SK-N-SH (cell line): ENCODE measurements at regions not wholly inside any gene's neighbourhood (a gene's known extent, or its start where the extent isn't known, plus 50 kb on each side); places are given as distances from the start of the nearest gene placed in this dataset.

Experiments
- CTCF ChIA-PET: fragments of 300-600, 350-600 bp; formaldehyde crosslinking; extraction: SDS; loops from one replicate; lab custom pipeline; 2021; lab: Yijun Ruan, JAX
- POLR2A ChIA-PET: fragments of 350-600 bp; sonication (Branson Sonifier 250); formaldehyde crosslinking; extraction: SDS; loops from one replicate; lab custom pipeline; 2020; ENCODE audit warnings: antibody characterized with exemption, inconsistent platforms; lab: Yijun Ruan, JAX
- DNase-seq: peaks from one replicate; pipeline ENCODE4 v3.0.0; 2012
- H2AFZ ChIP-seq: fragments of 200-600 bp; sonication (generic); 2 replicates; pipeline ENCODE4 v1.8.1; 2016; ENCODE audit warnings: antibody characterized with exemption, mild to moderate bottlenecking, low read depth
- H3F3A ChIP-seq: fragments of 200-600 bp; sonication (generic); replicated peaks from 2 replicates; pipeline ENCODE3; 2016; ENCODE audit warnings: antibody characterized with exemption, mild to moderate bottlenecking; ENCODE audit not compliant: insufficient read depth
- H3K27ac ChIP-seq, 2 experiments: fragments of 200-500 bp in 1 of 2; fragments of 200-600 bp in 1 of 2; sonication (Bioruptor generic) in 1 of 2; sonication (generic), shearing (Covaris generic) in 1 of 2; 2 replicates each; pipeline versions ENCODE4 v1.5.1 to v1.6.1; 2014 to 2016; ENCODE audit warnings: low read depth in 2 of 2, inconsistent platforms in 1 of 2, low read length in 1 of 2, mild to moderate bottlenecking in 1 of 2, mixed read lengths in 1 of 2
- H3K27me3 ChIP-seq: fragments of 200-600 bp; sonication (generic), shearing (Covaris generic); 2 replicates; pipeline ENCODE4 v1.6.1; 2016; ENCODE audit warnings: mixed run types; ENCODE audit not compliant: insufficient read depth
- H3K36me3 ChIP-seq, 2 experiments: fragments of 200-500 bp in 1 of 2; fragments of 200-600 bp in 1 of 2; sonication (Bioruptor generic) in 1 of 2; sonication (generic) in 1 of 2; replicated peaks in 1 of 2; 2 replicates each; pipeline versions ENCODE3 to v1.5.1; 2014 to 2016; ENCODE audit warnings: low read length in 1 of 2, mild to moderate bottlenecking in 1 of 2; ENCODE audit not compliant: insufficient read depth in 2 of 2, control insufficient read depth in 1 of 2
- H3K4me1 ChIP-seq, 2 experiments: fragments of 200-500 bp in 1 of 2; fragments of 200-600 bp in 1 of 2; sonication (Bioruptor generic) in 1 of 2; sonication (generic), shearing (Covaris generic) in 1 of 2; 2 replicates each; pipeline versions ENCODE4 v1.5.1 to v1.6.1; 2014 to 2016; ENCODE audit warnings: low read depth in 1 of 2, low read length in 1 of 2, mixed run types in 1 of 2; ENCODE audit not compliant: insufficient read depth in 2 of 2, control insufficient read depth in 1 of 2
- H3K4me2 ChIP-seq: fragments of 200-600 bp; sonication (generic), shearing (Covaris generic); 2 replicates; pipeline ENCODE4 v1.6.1; 2017; ENCODE audit warnings: mixed run types
- H3K4me3 ChIP-seq, 2 experiments: fragments of 200-500 bp in 1 of 2; fragments of 200-600 bp in 1 of 2; sonication (Bioruptor generic) in 1 of 2; sonication (generic), shearing (Covaris generic) in 1 of 2; 2 replicates each; pipeline versions ENCODE4 v1.5.1 to v1.8.1; 2014 to 2016; ENCODE audit warnings: low read depth in 2 of 2, inconsistent platforms in 1 of 2, low read length in 1 of 2, mild to moderate bottlenecking in 1 of 2, mixed read lengths in 1 of 2, moderate library complexity in 1 of 2
- H3K79me2 ChIP-seq: fragments of 200-600 bp; sonication (generic); 2 replicates; pipeline ENCODE4 v1.8.1; 2017; ENCODE audit warnings: mild to moderate bottlenecking; ENCODE audit not compliant: insufficient read depth
- H3K9ac ChIP-seq: fragments of 200-600 bp; sonication (generic); 2 replicates; pipeline ENCODE4 v1.6.1; 2017; ENCODE audit warnings: mixed run types
- H3K9me2 ChIP-seq: fragments of 200-600 bp; sonication (generic); 2 replicates; pipeline ENCODE4 v1.6.1; 2017; ENCODE audit warnings: mixed run types
- H3K9me3 ChIP-seq: fragments of 200-600 bp; sonication (generic); 2 replicates; pipeline ENCODE4 v1.6.1; 2017; ENCODE audit warnings: mixed run types, mild to moderate bottlenecking, moderate library complexity
- H4K20me1 ChIP-seq: fragments of 200-600 bp; sonication (generic); 2 replicates; pipeline ENCODE4 v1.6.1; 2017; ENCODE audit warnings: mild to moderate bottlenecking, mixed run types; ENCODE audit not compliant: insufficient read depth
- IRF3 ChIP-seq: fragments of 150-350 bp; IDR thresholded peaks from 2 replicates; pipeline ENCODE4 v1.6.1; 2016; ENCODE audit warnings: mild to moderate bottlenecking, low read depth, low read length
- MAX ChIP-seq: IDR thresholded peaks from 2 replicates; pipeline ENCODE4 v1.4.0; 2012; ENCODE audit warnings: low read depth
- NRF1 ChIP-seq: IDR thresholded peaks from 2 replicates; pipeline ENCODE4 v1.6.1; 2012; ENCODE audit warnings: low read depth, mild to moderate bottlenecking, low read length
- PBX3 ChIP-seq: IDR thresholded peaks from 2 replicates; pipeline ENCODE4; 2012
- TAF1 ChIP-seq: IDR thresholded peaks from 2 replicates; pipeline ENCODE4 v1.6.1; 2012; ENCODE audit warnings: low read depth, mild to moderate bottlenecking, low read length, moderate library complexity, borderline replicate concordance
- WGBS: methylation state at CpG from one replicate; pipeline ENCODE4 v1.1.6; 2017; ENCODE audit warnings: low lambda C conversion rate; 5-methylcytosine and 5-hydroxymethylcytosine counted together
- TF ChIP-seq, protein P1 (sequence below): fragments of 200-600 bp; sonication (generic); IDR thresholded peaks from 2 replicates; pipeline ENCODE4 v1.6.1; 2017; ENCODE audit warnings: antibody characterized with exemption, mild to moderate bottlenecking, moderate library complexity

GRCh38 chr3:105254154-105254553 is 112.6 kb upstream of the ALCAM start:
- POLR2A ChIA-PET: no interaction called here
- H3F3A ChIP-seq: no peaks in the 10 kb centered on the region
- no peaks in the 10 kb centered on the region for H4K20me1 ChIP-seq
- H3K9me3 ChIP-seq: no peaks in the 10 kb centered on the region; the same call in 1 of the 2 replicates
- no peaks in the 10 kb centered on the region for H3K79me2 ChIP-seq
- H2AFZ ChIP-seq: no peak overlapping the region
- no peak for DNase-seq
- H3K27ac ChIP-seq: no peak overlapping the region
- 95% methylated on average over 2 of the region's 2 CpGs for WGBS
- no peak overlapping the region for H3K4me3 ChIP-seq
- no peak overlapping the region for H3K4me2 ChIP-seq
- CTCF ChIA-PET: no interaction called here
- no peaks in the 10 kb centered on the region for H3K9me2 ChIP-seq
- no peak for TF ChIP-seq NRF1
- TF ChIP-seq, protein P1, sequence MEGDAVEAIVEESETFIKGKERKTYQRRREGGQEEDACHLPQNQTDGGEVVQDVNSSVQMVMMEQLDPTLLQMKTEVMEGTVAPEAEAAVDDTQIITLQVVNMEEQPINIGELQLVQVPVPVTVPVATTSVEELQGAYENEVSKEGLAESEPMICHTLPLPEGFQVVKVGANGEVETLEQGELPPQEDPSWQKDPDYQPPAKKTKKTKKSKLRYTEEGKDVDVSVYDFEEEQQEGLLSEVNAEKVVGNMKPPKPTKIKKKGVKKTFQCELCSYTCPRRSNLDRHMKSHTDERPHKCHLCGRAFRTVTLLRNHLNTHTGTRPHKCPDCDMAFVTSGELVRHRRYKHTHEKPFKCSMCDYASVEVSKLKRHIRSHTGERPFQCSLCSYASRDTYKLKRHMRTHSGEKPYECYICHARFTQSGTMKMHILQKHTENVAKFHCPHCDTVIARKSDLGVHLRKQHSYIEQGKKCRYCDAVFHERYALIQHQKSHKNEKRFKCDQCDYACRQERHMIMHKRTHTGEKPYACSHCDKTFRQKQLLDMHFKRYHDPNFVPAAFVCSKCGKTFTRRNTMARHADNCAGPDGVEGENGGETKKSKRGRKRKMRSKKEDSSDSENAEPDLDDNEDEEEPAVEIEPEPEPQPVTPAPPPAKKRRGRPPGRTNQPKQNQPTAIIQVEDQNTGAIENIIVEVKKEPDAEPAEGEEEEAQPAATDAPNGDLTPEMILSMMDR: no peak
- no peaks in the 10 kb centered on the region for H3K36me3 ChIP-seq
- no peak overlapping the region for H3K9ac ChIP-seq
- peaks cover 4 to 11% of the 10 kb centered on the region in 2 experiments; a peak in 3 of 4 replicates for H3K4me1 ChIP-seq
- H3K27me3 ChIP-seq: no peaks in the 10 kb centered on the region

DNA sequence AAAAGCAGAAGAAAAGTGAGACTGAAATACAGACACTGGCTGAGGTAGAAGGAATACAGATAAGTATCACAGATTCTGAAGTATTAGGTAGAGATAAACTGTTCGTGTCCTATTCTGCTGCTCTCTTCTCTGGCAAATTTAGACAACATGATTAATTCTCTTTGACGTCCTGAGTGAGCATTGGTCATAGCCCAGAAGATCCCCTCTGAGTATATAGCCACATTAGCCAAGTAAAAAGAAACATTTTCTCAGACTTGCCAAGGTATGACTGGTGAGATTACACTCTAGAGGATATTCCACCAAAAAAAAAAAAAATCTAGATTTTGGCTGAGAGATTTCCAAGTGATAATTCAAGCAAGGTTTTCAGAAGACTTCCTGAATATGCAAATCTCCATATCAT is 111.4 kb upstream of the ALCAM start:
- Histone ChIP-seq H3K36me3 (no peaks in the 10 kb centered on the region), H3K4me1 (peaks cover 4 to 11% of the 10 kb centered on the region in 2 experiments; a peak in 3 of 4 replicates), H3F3A (no peaks in the 10 kb centered on the region), H3K9me2 (no peaks in the 10 kb centered on the region), H4K20me1 (no peaks in the 10 kb centered on the region), H3K9me3 (no peaks in the 10 kb centered on the region; the same call in 1 of the 2 replicates), H3K4me3 (no peak overlapping the region), H2AFZ (no peak overlapping the region), H3K27ac (no peak overlapping the region), H3K4me2 (no peak overlapping the region), H3K27me3 (no peaks in the 10 kb centered on the region), H3K79me2 (no peaks in the 10 kb centered on the region), H3K9ac (no peak overlapping the region)
- CTCF ChIA-PET: no interaction called here
- WGBS: 27% methylated on average over 2 of the region's 2 CpGs
- no peak for DNase-seq
- TF ChIP-seq PBX3 (peak; percentile 46; the same call in 1 of the 2 replicates), IRF3 (no peak)
- POLR2A ChIA-PET: no interaction called here

DNA sequence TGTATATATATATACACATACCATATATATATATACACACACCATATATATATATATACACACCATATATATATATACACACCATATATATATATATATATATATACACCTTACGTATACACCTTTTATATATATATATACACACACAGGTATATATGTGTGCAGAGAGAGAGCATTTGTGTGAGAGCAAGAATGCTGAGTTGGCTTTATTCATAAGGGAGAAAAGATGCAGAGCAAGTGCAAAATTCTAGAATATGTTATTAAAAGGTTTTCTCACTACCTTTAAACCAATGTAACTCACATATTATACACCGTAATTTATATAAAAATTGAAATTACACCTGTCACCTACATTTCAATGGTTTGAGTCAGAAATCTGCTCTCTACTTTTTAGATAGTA is 107.2 kb upstream of the ALCAM start:
- TF ChIP-seq NRF1: no peak
- no peak for TF ChIP-seq TAF1
- no peak for TF ChIP-seq MAX
- TF ChIP-seq, all 33 proteins: peak for 0
- Histone ChIP-seq H3K4me3 (no peak overlapping the region), H3K4me1 (peaks cover 4% of the 10 kb centered on the region in 2 experiments; a peak in 2 of 4 replicates), H3K4me2 (no peak overlapping the region), H3K79me2 (no peaks in the 10 kb centered on the region), H3F3A (no peaks in the 10 kb centered on the region), H2AFZ (no peak overlapping the region), H3K27me3 (no peaks in the 10 kb centered on the region), H4K20me1 (no peaks in the 10 kb centered on the region), H3K36me3 (no peaks in the 10 kb centered on the region), H3K27ac (no peak overlapping the region), H3K9me2 (no peaks in the 10 kb centered on the region), H3K9ac (no peak overlapping the region), H3K9me3 (no peaks in the 10 kb centered on the region)
- no peak for DNase-seq
- WGBS: 47% methylated on average over 2 of the region's 2 CpGs
- ChIA-PET POLR2A (no interaction called here), CTCF (no interaction called here)
